IPS DF 4.7 (cell line): ENCODE measurements at regions not wholly inside any gene's neighbourhood (a gene's known extent, or its start where the extent isn't known, plus 50 kb on each side); places are given as distances from the start of the nearest gene placed in this dataset.

Source experiments
- DNase-seq: peaks from one replicate; pipeline ENCODE4 v3.0.0-alpha.2; 2013; ENCODE audit warnings: low spot score; ENCODE audit errors: extremely low read depth

GRCh38 chr13:27014406-27015359, 156.9 kb downstream of the USP12 start:
- DNase-seq, result no peak

GRCh38 chr13:27012482-27013197, 159.0 kb downstream of the USP12 start:
- DNase-seq, result no peak

- no peak for DNase-seq
Measured at GRCh38 chr13:27011661-27012060, 159.9 kb downstream of the USP12 start.

- DNase-seq, result no peak
Measured at GRCh38 chr13:27008733-27009132, 162.9 kb downstream of the USP12 start.

GRCh38 chr13:27007166-27007565, 164.4 kb downstream of the USP12 start:
- DNase-seq, result no peak

GRCh38 chr13:27006519-27007161, 165.0 kb downstream of the USP12 start:
- no peak for DNase-seq

GRCh38 chr13:27005976-27006518, 165.6 kb downstream of the USP12 start:
- DNase-seq, result no peak

GRCh38 chr13:27005556-27005955, 166.1 kb downstream of the USP12 start:
- DNase-seq, result no peak

GRCh38 chr13:27004866-27005265, 166.7 kb downstream of the USP12 start:
- DNase-seq, result no peak

GRCh38 chr13:27004326-27004725, 167.3 kb downstream of the USP12 start:
- no peak for DNase-seq

GRCh38 chr13:27001705-27002104, 169.9 kb downstream of the USP12 start:
- no peak for DNase-seq

- no peak for DNase-seq
Measured at GRCh38 chr13:27000686-27001085, 170.9 kb downstream of the USP12 start.

- no peak for DNase-seq
Measured at GRCh38 chr13:26999499-26999898, 172.1 kb downstream of the USP12 start.

- DNase-seq, result no peak
Measured at GRCh38 chr13:26998292-26998691, 173.3 kb downstream of the USP12 start.

- DNase-seq, result no peak
Measured at GRCh38 chr13:26996965-26997752, 174.5 kb downstream of the USP12 start.

GRCh38 chr13:26995159-26995558, 176.5 kb downstream of the USP12 start:
- no peak for DNase-seq

GRCh38 chr13:26993780-26994179, 177.8 kb downstream of the USP12 start:
- DNase-seq, result no peak

GRCh38 chr13:26992951-26993719, 178.5 kb downstream of the USP12 start:
- no peak for DNase-seq

GRCh38 chr13:26991508-26992181, 180.0 kb downstream of the USP12 start:
- DNase-seq, result no peak
